Bronchial epithelial cell (primary cell): ENCODE measurements at regions not wholly inside any gene's neighbourhood (a gene's known extent, or its start where the extent isn't known, plus 50 kb on each side); places are given as distances from the start of the nearest gene placed in this dataset.
"Not testable (repeated sequence)": the region's sequence is repeated elsewhere in the genome, so short reads cannot be mapped to it uniquely, and the experiment has no call there.

ENCODE experiments used
- DNase-seq: peaks from one replicate; pipeline ENCODE4 v3.0.0-alpha.2; 2010; ENCODE audit warnings: low read depth
- FAIRE-seq: peaks from 2 replicates; lab custom pipeline; 2011; peaks lifted over from hg19 to GRCh38; lab: Jason Lieb, UNC
- H3K27me3 ChIP-seq: 2 replicates; pipeline ENCODE4 v1.5.1; 2011; ENCODE audit warnings: low read length; ENCODE audit not compliant: control insufficient read depth, insufficient read depth
- H3K36me3 ChIP-seq: 2 replicates; pipeline ENCODE4 v1.5.1; 2011; ENCODE audit warnings: low read length; ENCODE audit not compliant: control insufficient read depth, insufficient read depth
- H3K4me3 ChIP-seq: 2 replicates; pipeline ENCODE4 v1.5.1; 2011; ENCODE audit warnings: mild to moderate bottlenecking, low read depth, low read length, control low read depth
- CTCF ChIP-seq: IDR thresholded peaks from 2 replicates; pipeline ENCODE4 v1.5.1; 2011; ENCODE audit warnings: mild to moderate bottlenecking, moderate library complexity, low read length, control low read depth, inconsistent platforms; ENCODE audit not compliant: insufficient read depth, severe bottlenecking

- FAIRE-seq = no peak
- no peak for TF ChIP-seq CTCF
- no peak for DNase-seq
Measured at GRCh38 chr11:96540875-96541274, 151.1 kb downstream of the JRKL start.

GRCh38 chr11:96543177-96543576, 153.4 kb downstream of the JRKL start:
- FAIRE-seq (no peak), DNase-seq (no peak)
- no peak for TF ChIP-seq CTCF
- H3K4me3 ChIP-seq = no peak overlapping the region
- no peaks in the 10 kb centered on the region for H3K27me3 ChIP-seq
- H3K36me3 ChIP-seq = no peaks in the 10 kb centered on the region

More at GRCh38 chr11:96540875-96541274, 151.1 kb downstream of the JRKL start:
- Histone ChIP-seq H3K4me3 (no peak overlapping the region), H3K27me3 (no peaks in the 10 kb centered on the region), H3K36me3 (no peaks in the 10 kb centered on the region)

GRCh38 chr11:96545192-96545591, 155.4 kb downstream of the JRKL start:
- DNase-seq, H3K4me3 ChIP-seq, H3K27me3 ChIP-seq, H3K36me3 ChIP-seq, FAIRE-seq: not testable (repeated sequence)

GRCh38 chr11:96551136-96551535, 161.3 kb downstream of the JRKL start:
- TF ChIP-seq CTCF = no peak
- DNase-seq (no peak), FAIRE-seq (no peak)
- Histone ChIP-seq H3K27me3 (no peaks in the 10 kb centered on the region), H3K36me3 (no peaks in the 10 kb centered on the region), H3K4me3 (no peak overlapping the region)

GRCh38 chr11:96554236-96554820, 164.5 kb downstream of the JRKL start:
- TF ChIP-seq CTCF = no peak
- H3K4me3 ChIP-seq = no peak overlapping the region
- FAIRE-seq (no peak), DNase-seq (no peak)
- no peaks in the 10 kb centered on the region for H3K27me3 ChIP-seq
- no peaks in the 10 kb centered on the region for H3K36me3 ChIP-seq

- FAIRE-seq, DNase-seq, H3K36me3 ChIP-seq, H3K4me3 ChIP-seq, H3K27me3 ChIP-seq: not testable (repeated sequence)
Measured at GRCh38 chr11:96555826-96556225, 166.0 kb downstream of the JRKL start.

GRCh38 chr11:96560727-96561126, 170.9 kb downstream of the JRKL start:
- not testable (repeated sequence) for H3K27me3 ChIP-seq, H3K4me3 ChIP-seq, DNase-seq, H3K36me3 ChIP-seq, FAIRE-seq
